HG03442 (cell line): ENCODE measurements at regions not wholly inside any gene's neighbourhood (a gene's known extent, or its start where the extent isn't known, plus 50 kb on each side); places are given as distances from the start of the nearest gene placed in this dataset.
"Not testable (repeated sequence)": the region's sequence is repeated elsewhere in the genome, so short reads cannot be mapped to it uniquely, and the experiment has no call there.

ENCODE experiments used
- ATAC-seq: cut with Tn5 transposase; IDR thresholded peaks from one replicate; pipeline ENCODE4 v1.9.1; 2021; ENCODE audit warnings: mild to moderate bottlenecking, moderate library complexity; ENCODE audit not compliant: unreplicated experiment

- ATAC-seq: not testable (repeated sequence)
These were observed 325.7 kb upstream of the PIK3R1 start for GRCh38 chr5:67889870-67890269.

GRCh38 chr5:67887748-67888161 is 327.8 kb upstream of the PIK3R1 start:
- no peak for ATAC-seq

GRCh38 chr5:67886761-67887160 is 328.8 kb upstream of the PIK3R1 start:
- no peak for ATAC-seq

GRCh38 chr5:67880876-67881275 is 334.7 kb upstream of the PIK3R1 start:
- no peak for ATAC-seq

GRCh38 chr5:67880511-67880805 is 335.1 kb upstream of the PIK3R1 start:
- ATAC-seq: no peak

- ATAC-seq: no peak
These were observed 335.7 kb upstream of the PIK3R1 start for GRCh38 chr5:67879620-67880510.

GRCh38 chr5:67878933-67879332 is 336.6 kb upstream of the PIK3R1 start:
- no peak for ATAC-seq

GRCh38 chr5:67876371-67876770 is 339.2 kb upstream of the PIK3R1 start:
- no peak for ATAC-seq

GRCh38 chr5:67875601-67876000 is 340.0 kb upstream of the PIK3R1 start:
- ATAC-seq: no peak

- no peak for ATAC-seq
These were observed 341.6 kb upstream of the PIK3R1 start for GRCh38 chr5:67873935-67874334.

GRCh38 chr5:67870662-67871061 is 344.9 kb upstream of the PIK3R1 start:
- no peak for ATAC-seq

GRCh38 chr5:67864335-67864734 is 351.2 kb upstream of the PIK3R1 start:
- not testable (repeated sequence) for ATAC-seq

GRCh38 chr5:67858471-67859031 is 357.0 kb upstream of the PIK3R1 start:
- no peak for ATAC-seq

- no peak for ATAC-seq
These were observed 358.1 kb upstream of the PIK3R1 start for GRCh38 chr5:67857502-67857901.

GRCh38 chr5:67855523-67855922 is 360.0 kb upstream of the PIK3R1 start:
- ATAC-seq: no peak

GRCh38 chr5:67850906-67851305 is 364.6 kb upstream of the PIK3R1 start:
- ATAC-seq: not testable (repeated sequence)

- no peak for ATAC-seq
These were observed 370.6 kb upstream of the PIK3R1 start for GRCh38 chr5:67844924-67845323.

- ATAC-seq: no peak
These were observed 372.8 kb upstream of the PIK3R1 start for GRCh38 chr5:67842806-67843205.

- not testable (repeated sequence) for ATAC-seq
These were observed 378.3 kb upstream of the PIK3R1 start for GRCh38 chr5:67837225-67837624.

GRCh38 chr5:67836496-67836895 is 379.1 kb upstream of the PIK3R1 start:
- not testable (repeated sequence) for ATAC-seq

- ATAC-seq: no peak
These were observed 384.5 kb upstream of the PIK3R1 start for GRCh38 chr5:67831048-67831447.

GRCh38 chr5:67827541-67827940 is 388.0 kb upstream of the PIK3R1 start:
- no peak for ATAC-seq

- no peak for ATAC-seq
These were observed 390.7 kb upstream of the PIK3R1 start for GRCh38 chr5:67824852-67825251.
